Left lung (tissue), 4 donors: ENCODE measurements at regions not wholly inside any gene's neighbourhood (a gene's known extent, or its start where the extent isn't known, plus 50 kb on each side); places are given as distances from the start of the nearest gene placed in this dataset.

ENCODE experiments used
- ATAC-seq: fragments of 200-7000 bp; cut with Tn5 transposase; one replicate; pipeline ENCODE4 v1.9.1; 2020; ENCODE audit warnings: moderate library complexity
- DNase-seq, 4 donors: peaks; one replicate each; pipeline ENCODE4 v3.0.0-alpha.2; 2013 to 2020
- H3K27ac ChIP-seq, 2 donors: fragments of 200-600 bp; sonication (generic) in 1 of 2; one replicate each; pipeline versions ENCODE4 v1.5.0 to v1.8.0; 2020 to 2021
- H3K27me3 ChIP-seq, 2 donors: fragments of 200-600 bp; sonication (generic) in 1 of 2; one replicate each; pipeline versions ENCODE4 v1.5.0 to v1.8.0; 2020 to 2021
- H3K36me3 ChIP-seq, 2 donors: fragments of 200-600 bp; sonication (generic) in 1 of 2; one replicate each; pipeline versions ENCODE4 v1.5.0 to v1.8.0; 2020 to 2021
- H3K4me1 ChIP-seq, 2 donors: fragments of 200-600 bp; one replicate each; pipeline ENCODE4 v1.8.0; 2021
- H3K4me3 ChIP-seq, 2 donors: fragments of 200-600 bp; sonication (generic) in 1 of 2; one replicate each; pipeline versions ENCODE4 v1.5.0 to v1.8.0; 2020 to 2021; ENCODE audit warnings: mild to moderate bottlenecking in 1 of 2
- H3K9me3 ChIP-seq, 2 donors: fragments of 200-600 bp; sonication (generic) in 1 of 2; one replicate each; pipeline versions ENCODE4 v1.5.0 to v1.8.0; 2020 to 2021
- intact Hi-C, 2 donors: fragments of 100-400 bp; cut with DNase I; formaldehyde crosslinking; loops; one replicate each; pipeline versions ENCODE4 v1.11.2 to v1.14.2; 2022
- TF ChIP-seq, protein P1 (sequence below), 2 donors: fragments of 200-600 bp; sonication (generic) in 1 of 2; IDR thresholded peaks; one replicate each; pipeline versions ENCODE4 v1.5.0 to v1.8.0; 2021; ENCODE audit warnings: antibody characterized with exemption in 2 of 2
- donor health status: DM: no; HTN: yes; CAD: no.
- donor health status: DM: no; HTN: no; CAD: no.

GRCh38 chr9:81851340-81851739 is 76.9 kb upstream of the SPATA31D4 start:
- Histone ChIP-seq H3K9me3 (no peaks in the 10 kb centered on the region), H3K4me1 (no peaks in the 10 kb centered on the region), H3K36me3 (no peaks in the 10 kb centered on the region), H3K4me3 (no peak overlapping the region), H3K27me3 (no peaks in the 10 kb centered on the region), H3K27ac (no peak overlapping the region)
- intact Hi-C loops = no loop called here
- no peak for DNase-seq
- TF ChIP-seq, protein P1, sequence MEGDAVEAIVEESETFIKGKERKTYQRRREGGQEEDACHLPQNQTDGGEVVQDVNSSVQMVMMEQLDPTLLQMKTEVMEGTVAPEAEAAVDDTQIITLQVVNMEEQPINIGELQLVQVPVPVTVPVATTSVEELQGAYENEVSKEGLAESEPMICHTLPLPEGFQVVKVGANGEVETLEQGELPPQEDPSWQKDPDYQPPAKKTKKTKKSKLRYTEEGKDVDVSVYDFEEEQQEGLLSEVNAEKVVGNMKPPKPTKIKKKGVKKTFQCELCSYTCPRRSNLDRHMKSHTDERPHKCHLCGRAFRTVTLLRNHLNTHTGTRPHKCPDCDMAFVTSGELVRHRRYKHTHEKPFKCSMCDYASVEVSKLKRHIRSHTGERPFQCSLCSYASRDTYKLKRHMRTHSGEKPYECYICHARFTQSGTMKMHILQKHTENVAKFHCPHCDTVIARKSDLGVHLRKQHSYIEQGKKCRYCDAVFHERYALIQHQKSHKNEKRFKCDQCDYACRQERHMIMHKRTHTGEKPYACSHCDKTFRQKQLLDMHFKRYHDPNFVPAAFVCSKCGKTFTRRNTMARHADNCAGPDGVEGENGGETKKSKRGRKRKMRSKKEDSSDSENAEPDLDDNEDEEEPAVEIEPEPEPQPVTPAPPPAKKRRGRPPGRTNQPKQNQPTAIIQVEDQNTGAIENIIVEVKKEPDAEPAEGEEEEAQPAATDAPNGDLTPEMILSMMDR (IDR thresholded peaks at IDR 0.05) = no peak
- ATAC-seq = peak; percentile 73

DNA sequence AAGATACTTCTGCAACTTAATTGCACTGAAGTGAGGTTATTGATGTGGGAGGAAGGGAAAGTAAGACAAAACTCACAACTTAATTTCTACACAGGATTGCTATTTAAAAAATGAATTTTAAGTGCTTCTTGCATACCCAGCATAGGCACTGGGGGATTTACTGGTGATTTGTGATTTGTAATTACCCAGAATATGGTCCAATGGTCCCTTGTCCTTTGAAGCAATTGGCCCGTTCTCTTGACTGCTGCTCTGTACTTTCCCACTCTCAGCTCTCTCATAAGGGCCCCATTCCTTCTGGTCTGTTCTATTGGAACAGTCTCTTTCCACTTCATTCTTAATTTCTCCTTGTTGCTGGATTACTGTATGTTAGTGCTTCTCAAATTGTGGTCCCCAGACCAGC is 75.4 kb upstream of the SPATA31D4 start:
- DNase-seq (no peak), ATAC-seq (no peak)
- no peaks in the 10 kb centered on the region for H3K27me3 ChIP-seq
- intact Hi-C loops = no loop called here
- no peaks in the 10 kb centered on the region for H3K9me3 ChIP-seq
- H3K4me1 ChIP-seq = no peaks in the 10 kb centered on the region
- H3K36me3 ChIP-seq = no peaks in the 10 kb centered on the region
- no peak overlapping the region for H3K27ac ChIP-seq
- H3K4me3 ChIP-seq = no peak overlapping the region
- TF ChIP-seq, protein P1 (IDR thresholded peaks at IDR 0.05) = no peak

GRCh38 chr9:81855538-81855937 is 72.7 kb upstream of the SPATA31D4 start:
- DNase-seq (peak in 1 of 4 donors; percentile 42), ATAC-seq (no peak)
- no peaks in the 10 kb centered on the region for H3K36me3 ChIP-seq
- H3K4me3 ChIP-seq = no peak overlapping the region
- TF ChIP-seq, protein P1 (IDR thresholded peaks at IDR 0.05) = no peak
- intact Hi-C loops = no loop called here
- no peaks in the 10 kb centered on the region for H3K9me3 ChIP-seq
- no peaks in the 10 kb centered on the region for H3K4me1 ChIP-seq
- H3K27me3 ChIP-seq = no peaks in the 10 kb centered on the region
- no peak overlapping the region for H3K27ac ChIP-seq

DNA sequence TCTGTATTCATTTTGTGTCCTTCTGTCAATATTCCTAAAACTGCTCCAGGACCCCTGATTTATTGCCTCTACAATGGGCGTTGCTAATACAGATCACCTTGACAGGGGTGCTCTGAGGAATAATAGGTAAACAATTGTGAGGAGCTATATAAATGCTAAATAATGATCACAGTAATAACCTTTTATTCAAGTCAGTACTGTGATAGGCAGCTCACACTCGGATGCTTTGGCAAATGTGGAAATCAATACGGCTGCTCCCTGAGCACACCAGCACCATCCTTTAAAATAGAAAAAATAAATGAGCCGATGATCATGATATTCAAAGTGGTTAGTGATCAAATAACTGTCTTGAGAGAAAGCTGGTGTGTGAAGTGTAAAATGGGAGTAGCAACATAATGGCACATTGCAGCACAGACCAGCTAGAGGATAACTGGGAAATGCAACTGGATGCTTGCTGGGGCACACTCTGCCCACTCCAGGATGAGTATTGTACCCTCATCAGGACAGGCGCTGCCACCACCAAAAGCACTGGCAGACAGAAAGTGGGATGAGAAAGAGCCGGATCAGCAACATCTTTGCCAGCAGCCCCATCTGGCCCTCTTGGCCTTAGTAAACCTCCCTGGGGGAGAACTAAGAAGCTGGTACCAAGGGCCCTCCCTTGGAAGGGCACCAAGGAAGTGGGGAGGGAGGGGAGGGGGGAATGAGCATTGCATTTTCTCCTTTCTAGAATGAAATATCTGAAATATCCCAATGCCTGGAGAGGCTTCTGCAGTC is 69.4 kb upstream of the SPATA31D4 start:
- no peaks in the 10 kb centered on the region for H3K9me3 ChIP-seq
- intact Hi-C loops = no loop called here
- no peaks in the 10 kb centered on the region for H3K36me3 ChIP-seq
- H3K4me3 ChIP-seq = no peak overlapping the region
- no peak for DNase-seq
- no peaks in the 10 kb centered on the region for H3K27me3 ChIP-seq
- TF ChIP-seq, protein P1 (IDR thresholded peaks at IDR 0.05) = no peak
- no peak for ATAC-seq
- no peaks in the 10 kb centered on the region for H3K4me1 ChIP-seq
- no peak overlapping the region for H3K27ac ChIP-seq

DNA sequence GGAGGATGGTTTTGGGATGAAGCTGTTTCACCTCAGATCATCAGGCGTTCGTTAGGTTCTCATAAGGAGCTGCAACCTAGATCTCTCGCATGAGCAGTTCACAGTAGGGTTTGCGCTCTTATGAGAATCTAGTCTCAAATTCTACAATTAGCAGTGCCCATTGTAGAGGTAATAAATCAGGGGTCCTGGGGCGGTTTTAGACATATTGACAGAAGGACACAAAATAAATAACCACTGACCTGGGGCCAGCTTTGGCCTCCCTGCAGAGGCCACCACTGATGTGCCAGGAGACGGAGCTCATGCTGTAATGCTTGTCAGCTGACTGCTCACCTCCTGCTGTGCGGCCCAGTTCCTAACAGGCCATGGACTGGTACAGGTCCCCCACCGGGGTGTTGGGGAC is 67.6 kb upstream of the SPATA31D4 start:
- DNase-seq (peak in 1 of 4 donors; percentile 30), ATAC-seq (no peak)
- Histone ChIP-seq H3K27ac (no peak overlapping the region), H3K9me3 (no peaks in the 10 kb centered on the region), H3K27me3 (no peaks in the 10 kb centered on the region), H3K36me3 (no peaks in the 10 kb centered on the region), H3K4me1 (no peaks in the 10 kb centered on the region), H3K4me3 (no peak overlapping the region)
- TF ChIP-seq, protein P1 (IDR thresholded peaks at IDR 0.05) = no peak
- intact Hi-C loops = no loop called here
